ENCODE measurements at regions not wholly inside any gene's neighbourhood (a gene's known extent, or its start where the extent isn't known, plus 50 kb on each side); places are given as distances from the start of the nearest gene placed in this dataset.

- TF ChIP-seq, protein P1, sequence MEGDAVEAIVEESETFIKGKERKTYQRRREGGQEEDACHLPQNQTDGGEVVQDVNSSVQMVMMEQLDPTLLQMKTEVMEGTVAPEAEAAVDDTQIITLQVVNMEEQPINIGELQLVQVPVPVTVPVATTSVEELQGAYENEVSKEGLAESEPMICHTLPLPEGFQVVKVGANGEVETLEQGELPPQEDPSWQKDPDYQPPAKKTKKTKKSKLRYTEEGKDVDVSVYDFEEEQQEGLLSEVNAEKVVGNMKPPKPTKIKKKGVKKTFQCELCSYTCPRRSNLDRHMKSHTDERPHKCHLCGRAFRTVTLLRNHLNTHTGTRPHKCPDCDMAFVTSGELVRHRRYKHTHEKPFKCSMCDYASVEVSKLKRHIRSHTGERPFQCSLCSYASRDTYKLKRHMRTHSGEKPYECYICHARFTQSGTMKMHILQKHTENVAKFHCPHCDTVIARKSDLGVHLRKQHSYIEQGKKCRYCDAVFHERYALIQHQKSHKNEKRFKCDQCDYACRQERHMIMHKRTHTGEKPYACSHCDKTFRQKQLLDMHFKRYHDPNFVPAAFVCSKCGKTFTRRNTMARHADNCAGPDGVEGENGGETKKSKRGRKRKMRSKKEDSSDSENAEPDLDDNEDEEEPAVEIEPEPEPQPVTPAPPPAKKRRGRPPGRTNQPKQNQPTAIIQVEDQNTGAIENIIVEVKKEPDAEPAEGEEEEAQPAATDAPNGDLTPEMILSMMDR (IDR thresholded peaks at IDR 0.05) = no peak
- TF ChIP-seq POLR2A (IDR thresholded peaks at IDR 0.05) = no peak
These were observed 54.3 kb upstream of the ROBO1 start for GRCh38 chr3:79822076-79822475.

Measured in esophagus squamous epithelium (tissue), 4 donors.